ENCODE measurements at regions not wholly inside any gene's neighbourhood (a gene's known extent, or its start where the extent isn't known, plus 50 kb on each side); places are given as distances from the start of the nearest gene placed in this dataset.
"Not testable (repeated sequence)": the region's sequence is repeated elsewhere in the genome, so short reads cannot be mapped to it uniquely, and the experiment has no call there.

GRCh38 chr18:39230086-39230803, 1664.6 kb upstream of the CELF4 start:
- no peaks in the 10 kb centered on the region for H3K36me3 ChIP-seq
- no peak for DNase-seq
- no peaks in the 10 kb centered on the region for H3K4me1 ChIP-seq (ENCODE audit: insufficient read depth)
- no peak overlapping the region for H3K27ac ChIP-seq
- no peaks in the 10 kb centered on the region for H3K9me3 ChIP-seq
- no peak for TF ChIP-seq CTCF (IDR thresholded peaks at IDR 0.05)
- TF ChIP-seq EP300 (IDR thresholded peaks at IDR 0.05): no peak
- no peak for TF ChIP-seq POLR2A (IDR thresholded peaks at IDR 0.05)
- 60 to 72% (median 65%) methylated on average over 5 of the region's 5 CpGs for WGBS, 3 donors
- intact Hi-C loops (cut with DNase I): no loop called here
- H3K4me3 ChIP-seq: no peak overlapping the region
- no peaks in the 10 kb centered on the region for H3K27me3 ChIP-seq

- 83 to 93% (median 91%) methylated on average over 2 of the region's 2 CpGs for WGBS, 3 donors
- H3K36me3 ChIP-seq; H3K4me3 ChIP-seq; H3K27me3 ChIP-seq; intact Hi-C loops (cut with DNase I); H3K27ac ChIP-seq; H3K9me3 ChIP-seq; H3K4me1 ChIP-seq (ENCODE audit: insufficient read depth); DNase-seq: not testable (repeated sequence)
Observed at GRCh38 chr18:39227769-39228168, 1662.2 kb upstream of the CELF4 start.

GRCh38 chr18:39225373-39225772, 1659.8 kb upstream of the CELF4 start:
- H3K9me3 ChIP-seq: no peaks in the 10 kb centered on the region
- 64 to 71% (median 69%) methylated on average over 1 of the region's 1 CpG for WGBS, 3 donors
- H3K4me1 ChIP-seq (ENCODE audit: insufficient read depth): no peaks in the 10 kb centered on the region
- no peak overlapping the region for H3K4me3 ChIP-seq
- intact Hi-C loops (cut with DNase I): no loop called here
- H3K36me3 ChIP-seq: no peaks in the 10 kb centered on the region
- H3K27ac ChIP-seq: no peak overlapping the region
- TF ChIP-seq CTCF (IDR thresholded peaks at IDR 0.05): no peak
- no peaks in the 10 kb centered on the region for H3K27me3 ChIP-seq
- no peak for DNase-seq

- no peak for TF ChIP-seq POLR2A (IDR thresholded peaks at IDR 0.05)
- TF ChIP-seq CTCF (IDR thresholded peaks at IDR 0.05): no peak
- TF ChIP-seq EP300 (IDR thresholded peaks at IDR 0.05): no peak
- no peak for DNase-seq
- Histone ChIP-seq H3K9me3 (no peaks in the 10 kb centered on the region), H3K4me1 (ENCODE audit: insufficient read depth) (no peaks in the 10 kb centered on the region), H3K27me3 (no peaks in the 10 kb centered on the region), H3K36me3 (no peaks in the 10 kb centered on the region), H3K4me3 (no peak overlapping the region), H3K27ac (no peak overlapping the region)
- intact Hi-C loops (cut with DNase I): no loop called here
- 93 to 95% (median 94%) methylated on average over 1 of the region's 1 CpG for WGBS, 3 donors
Observed at GRCh38 chr18:39223283-39223682, 1657.7 kb upstream of the CELF4 start.

GRCh38 chr18:39215920-39216319, 1650.3 kb upstream of the CELF4 start:
- TF ChIP-seq EP300 (IDR thresholded peaks at IDR 0.05): no peak
- no peak for TF ChIP-seq CTCF (IDR thresholded peaks at IDR 0.05)
- no peak for TF ChIP-seq POLR2A (IDR thresholded peaks at IDR 0.05)
- intact Hi-C loops (cut with DNase I): no loop called here
- no peaks in the 10 kb centered on the region for H3K36me3 ChIP-seq
- H3K27ac ChIP-seq: no peak overlapping the region
- no peaks in the 10 kb centered on the region for H3K27me3 ChIP-seq
- no peak for DNase-seq
- no peak overlapping the region for H3K4me3 ChIP-seq
- H3K9me3 ChIP-seq: no peaks in the 10 kb centered on the region
- no peaks in the 10 kb centered on the region for H3K4me1 ChIP-seq (ENCODE audit: insufficient read depth)
- WGBS, 3 donors: 74 to 85% (median 80%) methylated on average over 2 of the region's 2 CpGs

Data from ovary (tissue), 7 donors.